Thoracic aorta (tissue), 2 donors: ENCODE measurements at regions not wholly inside any gene's neighbourhood (a gene's known extent, or its start where the extent isn't known, plus 50 kb on each side); places are given as distances from the start of the nearest gene placed in this dataset.

Experiments used
- ATAC-seq: fragments of 150-250 bp; one replicate; pipeline ENCODE4 v1.8.0; 2017; ENCODE audit warnings: low read depth; ENCODE audit not compliant: insufficient number of reproducible peaks, low FRiP score
- DNase-seq: peaks from one replicate; pipeline ENCODE4 v3.0.0-alpha.2; 2020; ENCODE audit warnings: low spot score
- H3K27ac ChIP-seq, 2 donors: fragments of 200-600 bp; sonication (generic); 1 replicate in 1 of 2; 2 replicates in 1 of 2; pipeline ENCODE4 v1.5.1; 2016; ENCODE audit warnings: mild to moderate bottlenecking in 2 of 2, moderate library complexity in 2 of 2
- H3K27me3 ChIP-seq: fragments of 200-600 bp; sonication (generic); replicated peaks from 2 replicates; pipeline ENCODE4 v1.6.0; 2016; ENCODE audit warnings: mild to moderate bottlenecking; ENCODE audit not compliant: insufficient read depth
- H3K36me3 ChIP-seq: fragments of 200-600 bp; sonication (generic); one replicate; pipeline ENCODE4 v1.5.1; 2016
- H3K4me1 ChIP-seq, 2 donors: fragments of 200-600 bp; sonication (generic); 1 replicate in 1 of 2; 2 replicates in 1 of 2; pipeline versions ENCODE4 v1.5.1 to v1.6.0; 2016; ENCODE audit warnings: low read depth in 2 of 2, mild to moderate bottlenecking in 1 of 2; ENCODE audit not compliant: control insufficient read depth in 1 of 2
- H3K4me3 ChIP-seq: fragments of 200-600 bp; sonication (generic); 2 replicates; pipeline ENCODE4 v1.5.1; 2016; ENCODE audit warnings: mild to moderate bottlenecking
- H3K9me3 ChIP-seq: fragments of 200-600 bp; sonication (generic); 2 replicates; pipeline ENCODE4 v1.5.1; 2016
- TF ChIP-seq, protein P1 (sequence below): fragments of 200-600 bp; sonication (generic); IDR thresholded peaks from one replicate; pipeline ENCODE4 v1.5.1; 2019; ENCODE audit warnings: antibody characterized with exemption

- TF ChIP-seq, protein P1, sequence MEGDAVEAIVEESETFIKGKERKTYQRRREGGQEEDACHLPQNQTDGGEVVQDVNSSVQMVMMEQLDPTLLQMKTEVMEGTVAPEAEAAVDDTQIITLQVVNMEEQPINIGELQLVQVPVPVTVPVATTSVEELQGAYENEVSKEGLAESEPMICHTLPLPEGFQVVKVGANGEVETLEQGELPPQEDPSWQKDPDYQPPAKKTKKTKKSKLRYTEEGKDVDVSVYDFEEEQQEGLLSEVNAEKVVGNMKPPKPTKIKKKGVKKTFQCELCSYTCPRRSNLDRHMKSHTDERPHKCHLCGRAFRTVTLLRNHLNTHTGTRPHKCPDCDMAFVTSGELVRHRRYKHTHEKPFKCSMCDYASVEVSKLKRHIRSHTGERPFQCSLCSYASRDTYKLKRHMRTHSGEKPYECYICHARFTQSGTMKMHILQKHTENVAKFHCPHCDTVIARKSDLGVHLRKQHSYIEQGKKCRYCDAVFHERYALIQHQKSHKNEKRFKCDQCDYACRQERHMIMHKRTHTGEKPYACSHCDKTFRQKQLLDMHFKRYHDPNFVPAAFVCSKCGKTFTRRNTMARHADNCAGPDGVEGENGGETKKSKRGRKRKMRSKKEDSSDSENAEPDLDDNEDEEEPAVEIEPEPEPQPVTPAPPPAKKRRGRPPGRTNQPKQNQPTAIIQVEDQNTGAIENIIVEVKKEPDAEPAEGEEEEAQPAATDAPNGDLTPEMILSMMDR = no peak
- no peak for ATAC-seq
- no peaks in the 10 kb centered on the region for H3K4me1 ChIP-seq
- H3K9me3 ChIP-seq = no peaks in the 10 kb centered on the region
- DNase-seq = no peak
- H3K4me3 ChIP-seq = no peak overlapping the region
- H3K36me3 ChIP-seq = no peaks in the 10 kb centered on the region
- no peaks in the 10 kb centered on the region for H3K27me3 ChIP-seq
- no peak overlapping the region for H3K27ac ChIP-seq
Measured at GRCh38 chr3:176807938-176808337, 389.3 kb downstream of the TBL1XR1 start.

DNA sequence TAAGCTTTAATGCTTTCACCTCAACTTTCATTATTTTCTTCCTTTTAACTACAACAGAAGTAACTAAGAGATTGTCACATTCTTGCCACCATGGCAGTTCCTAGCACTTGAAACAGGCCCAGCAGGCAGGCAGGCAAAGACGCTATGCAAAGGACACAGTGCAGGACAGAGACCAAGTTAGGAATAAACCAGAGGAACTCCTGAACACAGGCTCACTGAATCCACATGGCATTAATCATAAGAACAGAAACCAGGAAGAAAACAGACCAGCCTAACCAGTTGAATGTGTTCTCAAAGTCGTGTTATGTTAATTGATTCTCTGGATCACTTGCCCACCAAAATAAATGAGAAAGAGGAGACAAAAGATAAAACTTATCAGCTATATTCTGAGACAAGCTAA is 397.6 kb downstream of the TBL1XR1 start:
- no peaks in the 10 kb centered on the region for H3K4me1 ChIP-seq
- no peaks in the 10 kb centered on the region for H3K9me3 ChIP-seq
- no peaks in the 10 kb centered on the region for H3K27me3 ChIP-seq
- ATAC-seq (no peak), DNase-seq (no peak)
- TF ChIP-seq, protein P1 = no peak
- no peaks in the 10 kb centered on the region for H3K36me3 ChIP-seq
- H3K4me3 ChIP-seq = no peak overlapping the region
- H3K27ac ChIP-seq = no peak overlapping the region

- Histone ChIP-seq H3K4me3 (no peak overlapping the region), H3K9me3 (no peaks in the 10 kb centered on the region), H3K27ac (no peak overlapping the region), H3K36me3 (no peaks in the 10 kb centered on the region), H3K27me3 (no peaks in the 10 kb centered on the region), H3K4me1 (peaks cover 0 to 4% of the 10 kb centered on the region in 2 donors)
- DNase-seq (no peak), ATAC-seq (no peak)
- TF ChIP-seq, protein P1 = no peak
Measured at GRCh38 chr3:176798680-176799079, 398.6 kb downstream of the TBL1XR1 start.

DNA sequence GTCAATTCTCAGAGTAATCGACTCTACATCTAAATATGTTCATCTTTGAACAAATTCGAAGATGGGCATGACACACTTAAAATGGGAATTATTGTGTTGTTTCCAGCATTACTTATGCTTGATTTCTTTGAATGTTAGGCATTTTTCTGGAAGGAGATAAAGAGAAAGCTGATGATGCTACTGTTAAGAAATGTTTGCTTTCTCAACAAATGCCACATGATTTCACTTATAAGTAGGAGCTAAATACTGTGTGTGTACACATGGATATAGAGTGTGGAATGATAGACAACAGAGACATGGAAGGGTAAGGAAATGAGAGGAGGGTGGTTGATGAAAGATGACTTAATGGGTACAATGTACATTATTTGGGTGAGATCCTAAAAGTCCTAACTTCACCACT is 400.9 kb downstream of the TBL1XR1 start:
- Histone ChIP-seq H3K27me3 (no peaks in the 10 kb centered on the region), H3K27ac (no peak overlapping the region), H3K4me1 (peaks cover 0 to 4% of the 10 kb centered on the region in 2 donors), H3K9me3 (no peaks in the 10 kb centered on the region), H3K4me3 (no peak overlapping the region), H3K36me3 (no peaks in the 10 kb centered on the region)
- TF ChIP-seq, protein P1 = no peak
- ATAC-seq (no peak), DNase-seq (no peak)

DNA sequence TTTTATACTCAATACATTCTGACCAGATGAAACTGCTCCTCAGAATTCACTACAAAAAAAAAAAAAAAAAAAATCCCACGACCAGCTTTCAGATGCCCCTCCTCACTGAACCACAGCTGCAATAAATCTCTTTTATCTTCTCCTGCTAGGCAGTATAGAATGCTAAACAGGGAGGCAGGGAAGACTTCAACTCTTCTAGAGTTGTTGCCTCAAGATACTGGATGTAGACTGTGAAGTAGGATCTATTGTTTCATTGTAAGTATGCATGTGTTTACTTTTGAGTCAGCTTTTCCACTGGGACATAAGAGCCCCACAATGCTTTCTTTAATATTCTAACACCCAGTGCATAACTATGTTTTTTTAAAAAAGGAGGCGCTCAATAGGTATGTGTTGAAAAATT is 401.4 kb downstream of the TBL1XR1 start:
- Histone ChIP-seq H3K4me3 (no peak overlapping the region), H3K9me3 (no peaks in the 10 kb centered on the region), H3K27me3 (no peaks in the 10 kb centered on the region), H3K4me1 (peaks cover 0 to 4% of the 10 kb centered on the region in 2 donors), H3K36me3 (no peaks in the 10 kb centered on the region), H3K27ac (no peak overlapping the region)
- DNase-seq (no peak), ATAC-seq (no peak)
- TF ChIP-seq, protein P1 = no peak
